Thoracic aorta (tissue), 2 donors: ENCODE measurements at regions not wholly inside any gene's neighbourhood (a gene's known extent, or its start where the extent isn't known, plus 50 kb on each side); places are given as distances from the start of the nearest gene placed in this dataset.
"Not testable (repeated sequence)": the region's sequence is repeated elsewhere in the genome, so short reads cannot be mapped to it uniquely, and the experiment has no call there.

Source experiments
- ATAC-seq: fragments of 150-250 bp; one replicate; pipeline ENCODE4 v1.8.0; 2017; ENCODE audit warnings: low read depth; ENCODE audit not compliant: insufficient number of reproducible peaks, low FRiP score
- DNase-seq: peaks from one replicate; pipeline ENCODE4 v3.0.0-alpha.2; 2020; ENCODE audit warnings: low spot score
- H3K27ac ChIP-seq, 2 donors: fragments of 200-600 bp; sonication (generic); 1 replicate in 1 of 2; 2 replicates in 1 of 2; pipeline ENCODE4 v1.5.1; 2016; ENCODE audit warnings: mild to moderate bottlenecking in 2 of 2, moderate library complexity in 2 of 2
- H3K27me3 ChIP-seq: fragments of 200-600 bp; sonication (generic); replicated peaks from 2 replicates; pipeline ENCODE4 v1.6.0; 2016; ENCODE audit warnings: mild to moderate bottlenecking; ENCODE audit not compliant: insufficient read depth
- H3K36me3 ChIP-seq: fragments of 200-600 bp; sonication (generic); one replicate; pipeline ENCODE4 v1.5.1; 2016
- H3K4me1 ChIP-seq, 2 donors: fragments of 200-600 bp; sonication (generic); 1 replicate in 1 of 2; 2 replicates in 1 of 2; pipeline versions ENCODE4 v1.5.1 to v1.6.0; 2016; ENCODE audit warnings: low read depth in 2 of 2, mild to moderate bottlenecking in 1 of 2; ENCODE audit not compliant: control insufficient read depth in 1 of 2
- H3K4me3 ChIP-seq: fragments of 200-600 bp; sonication (generic); 2 replicates; pipeline ENCODE4 v1.5.1; 2016; ENCODE audit warnings: mild to moderate bottlenecking
- H3K9me3 ChIP-seq: fragments of 200-600 bp; sonication (generic); 2 replicates; pipeline ENCODE4 v1.5.1; 2016
- TF ChIP-seq, protein P1 (sequence below): fragments of 200-600 bp; sonication (generic); IDR thresholded peaks from one replicate; pipeline ENCODE4 v1.5.1; 2019; ENCODE audit warnings: antibody characterized with exemption

DNA sequence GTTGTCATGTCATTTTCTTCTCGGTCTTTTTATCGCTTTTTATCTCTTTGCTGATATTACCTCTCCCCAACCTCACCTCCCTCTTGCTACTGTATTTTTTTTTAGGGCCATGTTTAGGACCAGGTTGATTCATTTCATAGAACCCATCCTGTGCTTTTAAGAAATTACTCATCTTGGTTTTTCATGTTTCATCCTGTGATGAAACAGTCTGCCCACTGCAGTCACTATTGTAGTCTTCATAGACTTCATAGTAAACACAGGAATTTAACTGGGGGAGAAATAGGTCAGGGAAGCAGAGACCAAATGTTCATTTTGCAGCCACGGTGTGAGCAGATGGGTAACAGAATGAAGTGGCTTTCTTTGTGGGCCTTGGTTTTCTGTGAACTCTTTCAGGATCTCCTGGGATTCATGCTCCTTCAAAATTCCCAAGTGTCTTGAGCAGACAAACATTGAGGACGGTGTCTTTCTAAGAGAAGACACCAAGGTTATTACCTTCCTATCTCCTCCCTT, 161.8 kb downstream of the NAA11 start:
- no peaks in the 10 kb centered on the region for H3K27me3 ChIP-seq
- TF ChIP-seq, protein P1, sequence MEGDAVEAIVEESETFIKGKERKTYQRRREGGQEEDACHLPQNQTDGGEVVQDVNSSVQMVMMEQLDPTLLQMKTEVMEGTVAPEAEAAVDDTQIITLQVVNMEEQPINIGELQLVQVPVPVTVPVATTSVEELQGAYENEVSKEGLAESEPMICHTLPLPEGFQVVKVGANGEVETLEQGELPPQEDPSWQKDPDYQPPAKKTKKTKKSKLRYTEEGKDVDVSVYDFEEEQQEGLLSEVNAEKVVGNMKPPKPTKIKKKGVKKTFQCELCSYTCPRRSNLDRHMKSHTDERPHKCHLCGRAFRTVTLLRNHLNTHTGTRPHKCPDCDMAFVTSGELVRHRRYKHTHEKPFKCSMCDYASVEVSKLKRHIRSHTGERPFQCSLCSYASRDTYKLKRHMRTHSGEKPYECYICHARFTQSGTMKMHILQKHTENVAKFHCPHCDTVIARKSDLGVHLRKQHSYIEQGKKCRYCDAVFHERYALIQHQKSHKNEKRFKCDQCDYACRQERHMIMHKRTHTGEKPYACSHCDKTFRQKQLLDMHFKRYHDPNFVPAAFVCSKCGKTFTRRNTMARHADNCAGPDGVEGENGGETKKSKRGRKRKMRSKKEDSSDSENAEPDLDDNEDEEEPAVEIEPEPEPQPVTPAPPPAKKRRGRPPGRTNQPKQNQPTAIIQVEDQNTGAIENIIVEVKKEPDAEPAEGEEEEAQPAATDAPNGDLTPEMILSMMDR: no peak
- no peaks in the 10 kb centered on the region for H3K9me3 ChIP-seq
- H3K36me3 ChIP-seq: no peaks in the 10 kb centered on the region
- DNase-seq (no peak), ATAC-seq (no peak)
- no peak overlapping the region for H3K4me3 ChIP-seq
- H3K4me1 ChIP-seq: no peaks in the 10 kb centered on the region
- H3K27ac ChIP-seq: no peak overlapping the region

DNA sequence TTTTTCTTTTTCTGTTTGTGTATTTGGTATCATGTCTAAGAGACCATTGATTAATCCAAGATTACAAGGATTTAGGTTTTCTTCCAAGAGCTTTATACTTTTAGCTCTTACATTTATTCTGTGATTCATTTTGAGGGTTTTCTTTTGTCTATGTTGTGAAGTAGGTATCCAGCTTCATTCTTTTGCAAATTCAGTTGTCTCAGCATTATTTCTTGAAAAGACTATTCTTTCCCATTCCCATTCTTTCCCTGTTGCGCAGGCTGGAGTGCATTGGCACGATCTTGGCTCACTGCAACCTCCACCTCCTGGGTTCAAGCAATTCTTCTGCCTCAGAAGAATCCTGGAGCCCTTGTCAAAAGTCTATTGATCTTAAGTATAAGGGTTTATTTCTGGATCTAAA, 164.9 kb downstream of the NAA11 start:
- no peak for ATAC-seq
- no peaks in the 10 kb centered on the region for H3K27me3 ChIP-seq

DNA sequence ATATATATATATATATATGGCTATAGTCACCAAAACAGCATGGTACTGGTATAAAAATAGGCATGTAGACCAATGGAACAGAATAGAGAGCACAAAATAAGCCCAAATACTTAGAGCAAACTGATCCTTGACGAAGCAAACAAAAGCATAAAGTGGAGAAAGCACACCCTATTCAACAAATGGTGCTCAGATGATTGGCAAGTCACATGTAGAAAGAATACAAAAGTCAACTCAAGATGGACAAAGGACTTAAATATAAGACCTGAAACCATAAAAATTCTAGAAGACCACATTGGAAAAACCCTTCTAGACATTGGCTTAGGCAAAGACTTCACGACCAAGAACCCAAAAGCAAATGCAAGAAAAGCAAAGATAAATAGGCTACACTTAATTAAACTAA, 167.2 kb downstream of the NAA11 start:
- not testable (repeated sequence) for ATAC-seq, H3K27me3 ChIP-seq

More for the DNA sequence above, 164.9 kb downstream of the NAA11 start:
- TF ChIP-seq, protein P1: no peak
- Histone ChIP-seq H3K36me3 (no peaks in the 10 kb centered on the region), H3K27ac (no peak overlapping the region), H3K4me1 (no peaks in the 10 kb centered on the region), H3K9me3 (no peaks in the 10 kb centered on the region), H3K4me3 (no peak overlapping the region)
- DNase-seq: no peak

DNA sequence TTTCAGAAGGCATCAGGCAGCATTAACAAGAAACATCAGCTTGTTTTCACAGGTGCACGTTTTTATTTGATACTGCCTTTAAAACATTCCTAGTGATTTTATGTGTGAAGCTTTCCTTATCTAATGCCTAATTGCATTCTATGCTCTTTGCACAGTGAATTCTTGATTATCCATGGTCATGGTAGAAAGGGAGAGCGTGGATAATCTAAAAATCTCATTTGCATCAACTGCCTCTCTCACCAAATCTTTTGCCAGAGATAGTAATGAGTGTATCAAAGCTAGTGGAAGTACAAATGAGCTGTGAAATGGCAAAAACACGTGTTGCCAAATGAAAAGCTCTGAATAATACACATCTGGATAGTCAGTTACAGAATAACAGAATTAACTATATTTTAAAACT, 170.5 kb downstream of the NAA11 start:
- TF ChIP-seq, protein P1: no peak
- H3K27ac ChIP-seq: no peak overlapping the region
- no peak for DNase-seq
- H3K36me3 ChIP-seq: no peaks in the 10 kb centered on the region
- no peaks in the 10 kb centered on the region for H3K4me1 ChIP-seq
- no peaks in the 10 kb centered on the region for H3K27me3 ChIP-seq
- H3K9me3 ChIP-seq: no peaks in the 10 kb centered on the region
- ATAC-seq: no peak
- H3K4me3 ChIP-seq: no peak overlapping the region

More for the DNA sequence above, 167.2 kb downstream of the NAA11 start:
- H3K27ac ChIP-seq, H3K36me3 ChIP-seq, H3K4me1 ChIP-seq, H3K4me3 ChIP-seq, H3K9me3 ChIP-seq, DNase-seq: not testable (repeated sequence)

DNA sequence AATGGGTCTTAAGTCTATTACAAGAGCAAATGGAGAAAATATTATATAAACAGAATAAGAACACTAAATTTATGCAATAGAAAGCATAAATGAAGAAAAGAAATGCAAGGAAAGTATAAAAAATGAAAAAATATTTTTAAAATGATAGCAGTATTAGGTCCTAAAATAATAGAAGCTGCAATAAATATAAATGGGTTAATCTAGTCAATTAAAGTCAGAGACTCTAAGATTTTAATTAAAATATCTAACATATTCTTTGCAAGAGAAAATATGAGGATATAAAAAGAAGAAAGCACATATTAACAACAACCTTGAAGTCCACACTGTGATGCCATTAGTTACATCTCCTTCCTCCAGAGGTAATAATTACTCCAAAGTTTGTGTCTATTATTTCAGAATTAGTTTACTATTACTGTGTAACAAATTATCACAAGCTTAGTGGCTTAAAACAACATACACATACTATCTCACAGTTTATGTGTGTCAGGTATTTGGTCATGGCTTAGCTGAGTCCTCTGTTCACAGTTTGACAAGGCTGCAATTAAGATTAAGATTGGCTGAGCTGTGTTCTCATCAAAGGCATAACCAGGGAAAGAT, 174.9 kb downstream of the NAA11 start:
- no peaks in the 10 kb centered on the region for H3K4me1 ChIP-seq
- no peaks in the 10 kb centered on the region for H3K9me3 ChIP-seq
- no peak overlapping the region for H3K4me3 ChIP-seq
- no peak for DNase-seq
- no peak for ATAC-seq
- no peaks in the 10 kb centered on the region for H3K36me3 ChIP-seq
- TF ChIP-seq, protein P1: no peak
- no peaks in the 10 kb centered on the region for H3K27me3 ChIP-seq
- no peak overlapping the region for H3K27ac ChIP-seq

DNA sequence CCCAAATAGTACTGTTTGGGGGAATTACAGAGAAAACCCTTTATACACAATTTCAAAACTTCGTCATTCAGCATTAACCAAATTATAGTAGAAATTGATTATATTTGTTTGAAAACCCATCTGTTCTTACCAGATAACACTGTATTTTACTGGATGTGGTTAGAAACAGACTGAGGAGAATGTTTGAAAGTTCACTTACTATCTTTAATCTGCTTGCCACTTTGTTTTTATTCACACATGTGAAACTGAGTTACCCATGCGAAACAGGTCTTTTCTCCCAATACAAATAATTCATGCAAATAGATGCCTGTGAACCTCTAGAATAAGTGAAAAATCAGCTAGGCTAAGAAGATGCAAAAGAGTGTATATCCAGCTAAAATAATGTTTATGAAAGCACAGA, 177.5 kb downstream of the NAA11 start:
- Histone ChIP-seq H3K36me3 (no peaks in the 10 kb centered on the region), H3K4me1 (no peaks in the 10 kb centered on the region), H3K27ac (no peak overlapping the region), H3K27me3 (no peaks in the 10 kb centered on the region), H3K4me3 (no peak overlapping the region), H3K9me3 (peaks cover 6% of the 10 kb centered on the region)
- DNase-seq (no peak), ATAC-seq (no peak)
- TF ChIP-seq, protein P1: no peak
